HepG2 (cell line): ENCODE measurements at regions not wholly inside any gene's neighbourhood (a gene's known extent, or its start where the extent isn't known, plus 50 kb on each side); places are given as distances from the start of the nearest gene placed in this dataset.

Experiments used
- ATAC-seq: fragments of 200-7000 bp; cut with Tn5 transposase; 3 replicates; pipeline ENCODE4 v1.9.1; 2020; ENCODE audit warnings: mild to moderate bottlenecking, moderate library complexity
- BruUV-seq: library from RNA; stranded (reverse); fragments of 400-500 nt; replicated peaks from 2 replicates; lab custom pipeline; 2021; lab: Mats Ljungman, UMichigan
- CTCF ChIA-PET: fragments of 300-600 bp; formaldehyde crosslinking; extraction: SDS; loops from one replicate; lab custom pipeline; 2021; ENCODE audit warnings: low total read pairs, inconsistent platforms, low intra/inter-chr PET ratio; lab: Yijun Ruan, JAX
- POLR2A ChIA-PET: fragments of 350-600 bp; sonication (Branson Sonifier 250); formaldehyde crosslinking; loops from one replicate; lab custom pipeline; 2020; ENCODE audit warnings: antibody characterized with exemption, inconsistent platforms; lab: Yijun Ruan, JAX
- DNase-seq: peaks from one replicate; pipeline ENCODE4 v3.0.0-alpha.2; 2015; ENCODE audit warnings: low spot score
- FAIRE-seq: peaks from 3 replicates; lab custom pipeline; 2011; peaks lifted over from hg19 to GRCh38; lab: Jason Lieb, UNC
- H2AFZ ChIP-seq: one replicate; pipeline ENCODE4 v1.6.1; 2011; ENCODE audit warnings: low read length, inconsistent platforms
- H3K27ac ChIP-seq: fragments of 300-600 bp; 3 replicates; pipeline ENCODE4 v1.8.0; 2011; ENCODE audit warnings: mixed run types, mild to moderate bottlenecking, mixed read lengths, low read length, inconsistent platforms; ENCODE audit not compliant: insufficient read depth; ENCODE audit errors: extremely low read length
- H3K27me3 ChIP-seq, 2 experiments: fragments of 200-600 bp in 1 of 2; 2 replicates in 1 of 2; 3 replicates in 1 of 2; pipeline versions ENCODE4 v1.6.0 to v1.8.0; 2011; ENCODE audit warnings: low read length in 2 of 2, mild to moderate bottlenecking in 2 of 2, moderate library complexity in 2 of 2, inconsistent platforms in 1 of 2; ENCODE audit not compliant: insufficient read depth in 2 of 2, control insufficient read depth in 1 of 2
- H3K36me3 ChIP-seq, 2 experiments: fragments of 200-600 bp in 1 of 2; replicated peaks in 1 of 2; 2 replicates in 1 of 2; 3 replicates in 1 of 2; pipeline versions ENCODE4 v1.5.1 to v1.8.0; 2011; ENCODE audit warnings: low read length in 2 of 2, inconsistent platforms in 1 of 2; ENCODE audit not compliant: insufficient read depth in 2 of 2, control insufficient read depth in 1 of 2
- H3K4me1 ChIP-seq: 2 replicates; pipeline ENCODE4 v1.5.1; 2012; ENCODE audit warnings: low read length, inconsistent platforms; ENCODE audit not compliant: insufficient read depth
- H3K4me2 ChIP-seq: 2 replicates; pipeline ENCODE4 v1.6.0; 2011; ENCODE audit warnings: low read depth, low read length, inconsistent platforms
- H3K4me3 ChIP-seq, 3 experiments: fragments of 200-600 bp in 1 of 3; sonication (generic), shearing (Covaris generic) in 1 of 3; replicated peaks in 1 of 3; 2 replicates each; pipeline ENCODE4 v1.5.1; 2011 to 2016; ENCODE audit warnings: low read length in 3 of 3, inconsistent platforms in 2 of 3, low read depth in 2 of 3, mild to moderate bottlenecking in 2 of 3, control low read depth in 1 of 3, mixed read lengths in 1 of 3; ENCODE audit not compliant: insufficient read depth in 1 of 3
- H3K79me2 ChIP-seq: one replicate; pipeline ENCODE4 v1.6.1; 2011; ENCODE audit warnings: low read length, inconsistent platforms; ENCODE audit not compliant: insufficient read depth
- H3K9ac ChIP-seq: 2 replicates; pipeline ENCODE4 v1.6.0; 2011; ENCODE audit warnings: mild to moderate bottlenecking, low read depth, low read length, inconsistent platforms; ENCODE audit not compliant: insufficient read depth
- H3K9me3 ChIP-seq: 2 replicates; pipeline ENCODE4 v1.5.1; 2012; ENCODE audit warnings: mild to moderate bottlenecking, low read length
- H4K20me1 ChIP-seq: 2 replicates; pipeline ENCODE4 v1.6.0; 2011; ENCODE audit warnings: inconsistent platforms, mild to moderate bottlenecking, low read length, moderate library complexity; ENCODE audit not compliant: insufficient read depth
- CHD2 ChIP-seq: IDR thresholded peaks from 2 replicates; pipeline ENCODE4 v1.6.1; 2011; ENCODE audit warnings: low read depth, low read length, improper control_type of control experiment
- GPN1 ChIP-seq: sonication (generic); formaldehyde crosslinking; IDR thresholded peaks from 2 replicates; pipeline ENCODE4 v1.5.1; 2020; ENCODE audit warnings: missing genetic modification reagents, borderline replicate concordance
- MAFF ChIP-seq: IDR thresholded peaks from 2 replicates; pipeline ENCODE4 v1.6.1; 2011; ENCODE audit warnings: low read depth, low read length, improper control_type of control experiment
- MXD3 ChIP-seq: IDR thresholded peaks from 2 replicates; pipeline ENCODE4 v1.6.1; 2016; ENCODE audit warnings: mild to moderate bottlenecking, missing biosample characterization, missing genetic modification reagents
- PHF8 ChIP-seq: sonication (generic); formaldehyde crosslinking; IDR thresholded peaks from 2 replicates; pipeline ENCODE4 v1.5.0; 2020; ENCODE audit warnings: missing genetic modification reagents
- PLRG1 ChIP-seq: fragments of 450-650 bp; conservative IDR thresholded peaks from 2 replicates; pipeline ENCODE4 v1.6.1; 2016
- RAD51 ChIP-seq: fragments of 450-650 bp; IDR thresholded peaks from 2 replicates; pipeline ENCODE4 v1.6.1; 2016; ENCODE audit warnings: borderline replicate concordance
- REL ChIP-seq: sonication (generic); formaldehyde crosslinking; conservative IDR thresholded peaks from 2 replicates; pipeline ENCODE4 v1.8.0; 2022; ENCODE audit warnings: mild to moderate bottlenecking, missing genetic modification reagents, moderate library complexity
- ZNF12 ChIP-seq: sonication (generic); formaldehyde crosslinking; IDR thresholded peaks from 2 replicates; pipeline ENCODE4 v1.5.0; 2020; ENCODE audit warnings: missing genetic modification reagents
- ZNF180 ChIP-seq: sonication (generic); formaldehyde crosslinking; IDR thresholded peaks from 2 replicates; pipeline ENCODE4 v1.4.0; 2020; ENCODE audit warnings: low read depth, missing genetic modification reagents, borderline replicate concordance
- ZNF597 ChIP-seq: sonication (generic); formaldehyde crosslinking; IDR thresholded peaks from 2 replicates; pipeline ENCODE4 v1.5.0; 2020; ENCODE audit warnings: missing genetic modification reagents
- ZNF816 ChIP-seq: sonication (generic); formaldehyde crosslinking; IDR thresholded peaks from 2 replicates; pipeline ENCODE4 v1.8.0; 2022; ENCODE audit warnings: missing genetic modification reagents, mild to moderate bottlenecking, borderline replicate concordance
- WGBS: methylation state at CpG from one replicate; pipeline ENCODE4 v1.1.6; 2017; ENCODE audit warnings: low lambda C conversion rate; 5-methylcytosine and 5-hydroxymethylcytosine counted together
- in situ Hi-C: cut with HindIII; loops from 2 replicates; pipeline ENCODE4 v1.10.0; 2017; ENCODE audit warnings: low pct_unique_long_range_greater_than_20kb; ENCODE audit not compliant: extremely low pct_ligation_motif_present
- intact Hi-C: fragments of 100-400 bp; cut with micrococcal nuclease; formaldehyde crosslinking; loops from one replicate; pipeline ENCODE4 v1.10.0; 2022; ENCODE audit not compliant: unreplicated experiment
- TF ChIP-seq, protein P1 (sequence below): sonication (generic); formaldehyde crosslinking; IDR thresholded peaks from 2 replicates; pipeline ENCODE4 v1.4.0; 2020; ENCODE audit warnings: missing genetic modification reagents, mild to moderate bottlenecking, borderline replicate concordance
- TF ChIP-seq, protein P2 (sequence below): sonication (generic); formaldehyde crosslinking; IDR thresholded peaks from 2 replicates; pipeline ENCODE4 v1.5.0; 2020; ENCODE audit warnings: mild to moderate bottlenecking, low read depth, missing genetic modification reagents, borderline replicate concordance
- TF ChIP-seq, protein P3 (sequence below): sonication (generic); formaldehyde crosslinking; IDR thresholded peaks from 2 replicates; pipeline ENCODE4 v1.4.0; 2020; ENCODE audit warnings: missing genetic modification reagents, mild to moderate bottlenecking, borderline replicate concordance

GRCh38 chr13:39855236-39855635 is 199.8 kb downstream of the COG6 start (continued):
- TF ChIP-seq, protein P1, sequence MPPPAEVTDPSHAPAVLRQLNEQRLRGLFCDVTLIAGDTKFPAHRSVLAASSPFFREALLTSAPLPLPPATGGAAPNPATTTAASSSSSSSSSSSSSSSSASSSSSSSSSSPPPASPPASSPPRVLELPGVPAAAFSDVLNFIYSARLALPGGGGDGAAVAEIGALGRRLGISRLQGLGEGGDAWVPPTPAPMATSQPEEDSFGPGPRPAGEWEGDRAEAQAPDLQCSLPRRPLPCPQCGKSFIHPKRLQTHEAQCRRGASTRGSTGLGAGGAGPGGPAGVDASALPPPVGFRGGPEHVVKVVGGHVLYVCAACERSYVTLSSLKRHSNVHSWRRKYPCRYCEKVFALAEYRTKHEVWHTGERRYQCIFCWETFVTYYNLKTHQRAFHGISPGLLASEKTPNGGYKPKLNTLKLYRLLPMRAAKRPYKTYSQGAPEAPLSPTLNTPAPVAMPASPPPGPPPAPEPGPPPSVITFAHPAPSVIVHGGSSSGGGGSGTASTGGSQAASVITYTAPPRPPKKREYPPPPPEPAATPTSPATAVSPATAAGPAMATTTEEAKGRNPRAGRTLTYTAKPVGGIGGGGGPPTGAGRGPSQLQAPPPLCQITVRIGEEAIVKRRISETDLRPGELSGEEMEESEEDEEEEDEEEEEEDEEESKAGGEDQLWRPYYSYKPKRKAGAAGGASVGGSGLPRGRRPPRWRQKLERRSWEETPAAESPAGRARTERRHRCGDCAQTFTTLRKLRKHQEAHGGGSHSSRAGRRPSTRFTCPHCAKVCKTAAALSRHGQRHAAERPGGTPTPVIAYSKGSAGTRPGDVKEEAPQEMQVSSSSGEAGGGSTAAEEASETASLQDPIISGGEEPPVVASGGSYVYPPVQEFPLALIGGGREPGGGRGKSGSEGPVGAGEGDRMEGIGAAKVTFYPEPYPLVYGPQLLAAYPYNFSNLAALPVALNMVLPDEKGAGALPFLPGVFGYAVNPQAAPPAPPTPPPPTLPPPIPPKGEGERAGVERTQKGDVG (CRISPR knock-in tag), result no peak

GRCh38 chr13:39856714-39857113 is 201.3 kb downstream of the COG6 start:
- intact Hi-C loops (no loop called here), in situ Hi-C loops (no loop called here)
- Histone ChIP-seq H3K27ac (no peak overlapping the region), H3K4me3 (no peak overlapping the region), H2AFZ (no peak overlapping the region), H3K79me2 (no peaks in the 10 kb centered on the region), H4K20me1 (no peaks in the 10 kb centered on the region), H3K4me2 (no peak overlapping the region), H3K36me3 (no peaks in the 10 kb centered on the region), H3K9ac (no peak overlapping the region), H3K4me1 (no peaks in the 10 kb centered on the region), H3K9me3 (no peaks in the 10 kb centered on the region), H3K27me3 (no peaks in the 10 kb centered on the region; a peak in 1 of 5 replicates)
- FAIRE-seq (no peak), DNase-seq (no peak), ATAC-seq (no peak)
- BruUV-seq, result no TSS peak
- ChIA-PET CTCF (no interaction called here), POLR2A (no interaction called here)
- WGBS, result no CpG with 5 or more reads among the region's 8 CpGs
- TF ChIP-seq MAFF (no peak), REL (CRISPR knock-in tag) (no peak), GPN1 (CRISPR knock-in tag) (no peak), ZNF180 (CRISPR knock-in tag) (no peak), MXD3 (CRISPR knock-in tag) (no peak), ZNF12 (CRISPR knock-in tag) (no peak), CHD2 (no peak), ZNF816 (CRISPR knock-in tag) (no peak), ZNF597 (CRISPR knock-in tag) (no peak), PHF8 (no peak), PLRG1 (no peak), RAD51 (no peak)
- TF ChIP-seq, protein P2, sequence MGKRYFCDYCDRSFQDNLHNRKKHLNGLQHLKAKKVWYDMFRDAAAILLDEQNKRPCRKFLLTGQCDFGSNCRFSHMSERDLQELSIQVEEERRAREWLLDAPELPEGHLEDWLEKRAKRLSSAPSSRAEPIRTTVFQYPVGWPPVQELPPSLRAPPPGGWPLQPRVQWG (CRISPR knock-in tag), result no peak
- TF ChIP-seq, protein P3, sequence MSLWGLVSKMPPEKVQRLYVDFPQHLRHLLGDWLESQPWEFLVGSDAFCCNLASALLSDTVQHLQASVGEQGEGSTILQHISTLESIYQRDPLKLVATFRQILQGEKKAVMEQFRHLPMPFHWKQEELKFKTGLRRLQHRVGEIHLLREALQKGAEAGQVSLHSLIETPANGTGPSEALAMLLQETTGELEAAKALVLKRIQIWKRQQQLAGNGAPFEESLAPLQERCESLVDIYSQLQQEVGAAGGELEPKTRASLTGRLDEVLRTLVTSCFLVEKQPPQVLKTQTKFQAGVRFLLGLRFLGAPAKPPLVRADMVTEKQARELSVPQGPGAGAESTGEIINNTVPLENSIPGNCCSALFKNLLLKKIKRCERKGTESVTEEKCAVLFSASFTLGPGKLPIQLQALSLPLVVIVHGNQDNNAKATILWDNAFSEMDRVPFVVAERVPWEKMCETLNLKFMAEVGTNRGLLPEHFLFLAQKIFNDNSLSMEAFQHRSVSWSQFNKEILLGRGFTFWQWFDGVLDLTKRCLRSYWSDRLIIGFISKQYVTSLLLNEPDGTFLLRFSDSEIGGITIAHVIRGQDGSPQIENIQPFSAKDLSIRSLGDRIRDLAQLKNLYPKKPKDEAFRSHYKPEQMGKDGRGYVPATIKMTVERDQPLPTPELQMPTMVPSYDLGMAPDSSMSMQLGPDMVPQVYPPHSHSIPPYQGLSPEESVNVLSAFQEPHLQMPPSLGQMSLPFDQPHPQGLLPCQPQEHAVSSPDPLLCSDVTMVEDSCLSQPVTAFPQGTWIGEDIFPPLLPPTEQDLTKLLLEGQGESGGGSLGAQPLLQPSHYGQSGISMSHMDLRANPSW, result no peak
